ENCODE measurements at regions not wholly inside any gene's neighbourhood (a gene's known extent, or its start where the extent isn't known, plus 50 kb on each side); places are given as distances from the start of the nearest gene placed in this dataset.

GRCh38 chr9:13970426-13970825, 343.5 kb downstream of the NFIB start:
- Histone ChIP-seq H3K27ac (no peak overlapping the region), H3K36me3 (ENCODE audit: insufficient read depth) (no peaks in the 10 kb centered on the region), H4K20me1 (ENCODE audit: insufficient read depth) (no peaks in the 10 kb centered on the region), H3K4me1 (ENCODE audit: low read depth, poor library complexity, severe bottlenecking) (no peaks in the 10 kb centered on the region), H3K27me3 (ENCODE audit: insufficient read depth, low read depth) (no peaks in the 10 kb centered on the region), H3K79me2 (ENCODE audit: insufficient read depth, low read depth) (no peaks in the 10 kb centered on the region), H2AFZ (ENCODE audit: low read depth) (no peak overlapping the region), H3K9ac (no peak overlapping the region), H3K4me2 (no peak overlapping the region), H3K4me3 (IDR thresholded peaks at IDR 0.05; ENCODE audit: insufficient read depth, low read depth, low read length) (no peak overlapping the region)
- no peak for TF ChIP-seq CTCF (conservative IDR thresholded peaks at IDR 0.05; ENCODE audit: low read depth, low read length)

GRCh38 chr9:13970018-13970417, 343.9 kb downstream of the NFIB start:
- Histone ChIP-seq H3K36me3 (ENCODE audit: insufficient read depth) (no peaks in the 10 kb centered on the region), H3K4me1 (ENCODE audit: low read depth, poor library complexity, severe bottlenecking) (no peaks in the 10 kb centered on the region)
- no peak for TF ChIP-seq CTCF (conservative IDR thresholded peaks at IDR 0.05; ENCODE audit: low read depth, low read length)

GRCh38 chr9:13967438-13967837, 346.5 kb downstream of the NFIB start:
- Histone ChIP-seq H3K9ac (no peak overlapping the region), H3K79me2 (ENCODE audit: insufficient read depth, low read depth) (no peaks in the 10 kb centered on the region), H3K36me3 (ENCODE audit: insufficient read depth) (no peaks in the 10 kb centered on the region), H4K20me1 (ENCODE audit: insufficient read depth) (no peaks in the 10 kb centered on the region), H3K27ac (no peak overlapping the region), H3K27me3 (ENCODE audit: insufficient read depth, low read depth) (peaks cover 3% of the 10 kb centered on the region; the same call in 1 of the 2 replicates), H2AFZ (ENCODE audit: low read depth) (no peak overlapping the region), H3K4me3 (IDR thresholded peaks at IDR 0.05; ENCODE audit: insufficient read depth, low read depth, low read length) (no peak overlapping the region), H3K4me2 (no peak overlapping the region), H3K4me1 (ENCODE audit: low read depth, poor library complexity, severe bottlenecking) (no peaks in the 10 kb centered on the region)
- no peak for TF ChIP-seq CTCF (conservative IDR thresholded peaks at IDR 0.05; ENCODE audit: low read depth, low read length)

More at GRCh38 chr9:13970018-13970417, 343.9 kb downstream of the NFIB start:
- Histone ChIP-seq H3K79me2 (ENCODE audit: insufficient read depth, low read depth) (no peaks in the 10 kb centered on the region), H3K4me3 (IDR thresholded peaks at IDR 0.05; ENCODE audit: insufficient read depth, low read depth, low read length) (no peak overlapping the region), H3K4me2 (no peak overlapping the region), H2AFZ (ENCODE audit: low read depth) (no peak overlapping the region), H4K20me1 (ENCODE audit: insufficient read depth) (no peaks in the 10 kb centered on the region), H3K27ac (no peak overlapping the region), H3K9ac (no peak overlapping the region), H3K27me3 (ENCODE audit: insufficient read depth, low read depth) (no peaks in the 10 kb centered on the region)

- H2AFZ ChIP-seq (ENCODE audit: low read depth) = no peak overlapping the region
- H3K4me2 ChIP-seq = no peak overlapping the region
- no peak for TF ChIP-seq CTCF (conservative IDR thresholded peaks at IDR 0.05; ENCODE audit: low read depth, low read length)
Observed at GRCh38 chr9:13967011-13967410, 346.9 kb downstream of the NFIB start.

More at GRCh38 chr9:13967011-13967410, 346.9 kb downstream of the NFIB start:
- H3K9ac ChIP-seq = no peak overlapping the region
- H3K79me2 ChIP-seq (ENCODE audit: insufficient read depth, low read depth) = no peaks in the 10 kb centered on the region
- H3K27me3 ChIP-seq (ENCODE audit: insufficient read depth, low read depth) = peaks cover 3% of the 10 kb centered on the region; the same call in 1 of the 2 replicates
- H3K4me3 ChIP-seq (IDR thresholded peaks at IDR 0.05; ENCODE audit: insufficient read depth, low read depth, low read length) = no peak overlapping the region
- no peaks in the 10 kb centered on the region for H3K4me1 ChIP-seq (ENCODE audit: low read depth, poor library complexity, severe bottlenecking)
- no peak overlapping the region for H3K27ac ChIP-seq
- H3K36me3 ChIP-seq (ENCODE audit: insufficient read depth) = no peaks in the 10 kb centered on the region
- no peaks in the 10 kb centered on the region for H4K20me1 ChIP-seq (ENCODE audit: insufficient read depth)

Data from KMS-11 (cell line).